HepG2 (cell line): ENCODE measurements at regions not wholly inside any gene's neighbourhood (a gene's known extent, or its start where the extent isn't known, plus 50 kb on each side); places are given as distances from the start of the nearest gene placed in this dataset.

Experiments
- CTCF ChIP-seq: sonication (generic); formaldehyde crosslinking; IDR thresholded peaks from 2 replicates; pipeline ENCODE4 v1.5.0; 2020; ENCODE audit warnings: mild to moderate bottlenecking, missing genetic modification reagents, moderate library complexity
- ELF3 ChIP-seq: IDR thresholded peaks from 2 replicates; pipeline ENCODE4 v1.6.1; 2016; ENCODE audit warnings: missing genetic modification reagents, missing compliant biosample characterization
- NONO ChIP-seq, 2 experiments: fragments of 450-650 bp in 1 of 2; sonication (generic) in 1 of 2; formaldehyde crosslinking in 1 of 2; IDR thresholded peaks in 1 of 2; conservative IDR thresholded peaks in 1 of 2; 2 replicates each; pipeline versions ENCODE4 v1.6.1 to v1.8.0; 2017 to 2022; ENCODE audit warnings: mild to moderate bottlenecking in 1 of 2, missing genetic modification reagents in 1 of 2, moderate library complexity in 1 of 2
- U2AF1 ChIP-seq: fragments of 200-400 bp; formaldehyde crosslinking; optimal IDR thresholded peaks from 2 replicates; pipeline ENCODE3; 2017; ENCODE audit warnings: mild to moderate bottlenecking, low read depth, low read length
- ZBTB40 ChIP-seq, 2 experiments: fragments of 450-650 bp in 1 of 2; sonication (generic) in 1 of 2; formaldehyde crosslinking in 1 of 2; IDR thresholded peaks; 2 replicates each; pipeline versions ENCODE4 v1.6.1 to v1.8.0; 2016 to 2022; ENCODE audit warnings: antibody characterized with exemption in 1 of 2, mild to moderate bottlenecking in 1 of 2, missing genetic modification reagents in 1 of 2
- ZFP82 ChIP-seq: sonication (generic); formaldehyde crosslinking; IDR thresholded peaks from 2 replicates; pipeline ENCODE4 v1.5.1; 2020; ENCODE audit warnings: mild to moderate bottlenecking, missing genetic modification reagents, borderline replicate concordance
- ZHX1 ChIP-seq: sonication (generic); formaldehyde crosslinking; IDR thresholded peaks from 2 replicates; pipeline ENCODE4 v1.8.1; 2022; ENCODE audit warnings: low read depth, mild to moderate bottlenecking, missing genetic modification reagents
- ZMYM2 ChIP-seq: sonication (generic); formaldehyde crosslinking; IDR thresholded peaks from 2 replicates; pipeline ENCODE4 v1.8.0; 2022; ENCODE audit warnings: mild to moderate bottlenecking, missing genetic modification reagents
- ZNF224 ChIP-seq: sonication (generic); formaldehyde crosslinking; IDR thresholded peaks from 2 replicates; pipeline ENCODE4 v1.5.0; 2020; ENCODE audit warnings: mild to moderate bottlenecking, missing genetic modification reagents
- ZNF354B ChIP-seq: sonication (generic); formaldehyde crosslinking; IDR thresholded peaks from 2 replicates; pipeline ENCODE4 v1.8.0; 2022; ENCODE audit warnings: mild to moderate bottlenecking, missing genetic modification reagents
- ZNF660 ChIP-seq: sonication (generic); formaldehyde crosslinking; IDR thresholded peaks from 2 replicates; pipeline ENCODE4 v1.5.1; 2020; ENCODE audit warnings: mild to moderate bottlenecking, low read depth, missing genetic modification reagents, borderline replicate concordance
- ZNF672 ChIP-seq: sonication (generic); formaldehyde crosslinking; IDR thresholded peaks from 2 replicates; pipeline ENCODE4 v1.8.1; 2022; ENCODE audit warnings: missing genetic modification reagents
- ZNF773 ChIP-seq: sonication (generic); formaldehyde crosslinking; IDR thresholded peaks from 2 replicates; pipeline ENCODE4 v1.4.0; 2020; ENCODE audit warnings: missing genetic modification reagents, borderline replicate concordance

- TF ChIP-seq ZNF773 (CRISPR knock-in tag) (no peak), ZNF660 (CRISPR knock-in tag) (no peak), ZHX1 (CRISPR knock-in tag) (no peak), ZBTB40 (IDR thresholded peaks at IDR 0.05) (no peak), ZBTB40 (CRISPR knock-in tag; IDR thresholded peaks at IDR 0.05) (no peak), ZMYM2 (CRISPR knock-in tag) (no peak), ZNF224 (CRISPR knock-in tag) (no peak), NONO (IDR thresholded peaks at IDR 0.05) (no peak), NONO (CRISPR knock-in tag; conservative IDR thresholded peaks at IDR 0.05) (no peak), U2AF1 (no peak), ZNF672 (CRISPR knock-in tag) (no peak), ZFP82 (CRISPR knock-in tag) (no peak), CTCF (CRISPR knock-in tag) (no peak), ELF3 (CRISPR knock-in tag) (no peak), ZNF354B (CRISPR knock-in tag) (no peak)
These were observed 279.8 kb upstream of the FZD8 start (continued) for GRCh38 chr10:35921866-35922350.
